ENCODE measurements at regions not wholly inside any gene's neighbourhood (a gene's known extent, or its start where the extent isn't known, plus 50 kb on each side); places are given as distances from the start of the nearest gene placed in this dataset.

DNA sequence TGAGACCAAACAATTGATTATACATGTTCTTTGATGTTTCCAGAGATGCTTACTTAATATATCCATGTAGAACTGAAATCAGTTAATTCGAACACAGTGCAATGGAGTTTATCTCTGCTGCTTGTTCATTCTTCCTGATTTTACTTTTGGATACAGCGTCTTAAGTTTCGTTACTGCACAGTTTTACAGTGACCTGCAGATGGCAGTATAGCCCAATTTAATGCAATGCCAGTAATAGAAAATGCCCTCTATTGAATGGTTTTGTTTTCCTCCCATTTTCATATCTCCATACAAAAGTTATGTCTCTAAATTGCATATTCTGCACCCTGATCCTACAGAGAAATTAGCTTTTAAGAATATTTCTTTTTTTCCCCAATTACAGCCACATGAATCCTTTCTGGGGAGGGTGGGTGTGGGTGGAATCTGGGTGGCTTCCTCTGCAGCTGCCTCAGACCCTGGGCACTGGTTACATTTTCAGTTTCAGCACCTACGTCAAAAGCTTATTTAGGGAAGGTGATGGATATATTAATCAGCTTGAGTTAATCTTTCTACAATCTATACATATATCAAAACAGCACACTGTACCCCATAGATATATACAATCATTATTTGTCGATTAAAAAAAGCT is 101.1 kb upstream of the DCD start:
- no peaks in the 10 kb centered on the region for H3K27me3 ChIP-seq
- H3K36me3 ChIP-seq: no peaks in the 10 kb centered on the region
- no peak for DNase-seq (ENCODE audit: low spot score in 2 of 2)
- TF ChIP-seq POLR2A (IDR thresholded peaks at IDR 0.05): no peak
- TF ChIP-seq, protein P1, sequence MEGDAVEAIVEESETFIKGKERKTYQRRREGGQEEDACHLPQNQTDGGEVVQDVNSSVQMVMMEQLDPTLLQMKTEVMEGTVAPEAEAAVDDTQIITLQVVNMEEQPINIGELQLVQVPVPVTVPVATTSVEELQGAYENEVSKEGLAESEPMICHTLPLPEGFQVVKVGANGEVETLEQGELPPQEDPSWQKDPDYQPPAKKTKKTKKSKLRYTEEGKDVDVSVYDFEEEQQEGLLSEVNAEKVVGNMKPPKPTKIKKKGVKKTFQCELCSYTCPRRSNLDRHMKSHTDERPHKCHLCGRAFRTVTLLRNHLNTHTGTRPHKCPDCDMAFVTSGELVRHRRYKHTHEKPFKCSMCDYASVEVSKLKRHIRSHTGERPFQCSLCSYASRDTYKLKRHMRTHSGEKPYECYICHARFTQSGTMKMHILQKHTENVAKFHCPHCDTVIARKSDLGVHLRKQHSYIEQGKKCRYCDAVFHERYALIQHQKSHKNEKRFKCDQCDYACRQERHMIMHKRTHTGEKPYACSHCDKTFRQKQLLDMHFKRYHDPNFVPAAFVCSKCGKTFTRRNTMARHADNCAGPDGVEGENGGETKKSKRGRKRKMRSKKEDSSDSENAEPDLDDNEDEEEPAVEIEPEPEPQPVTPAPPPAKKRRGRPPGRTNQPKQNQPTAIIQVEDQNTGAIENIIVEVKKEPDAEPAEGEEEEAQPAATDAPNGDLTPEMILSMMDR (IDR thresholded peaks at IDR 0.05): peak; percentile 58 to 67
- H3K27ac ChIP-seq: no peak overlapping the region
- no peak overlapping the region for H3K4me3 ChIP-seq
- H3K9me3 ChIP-seq: no peaks in the 10 kb centered on the region
- peaks cover 2% of the 10 kb centered on the region for H3K4me1 ChIP-seq
- 21% methylated on average over 5 of the region's 5 CpGs for WGBS

DNA sequence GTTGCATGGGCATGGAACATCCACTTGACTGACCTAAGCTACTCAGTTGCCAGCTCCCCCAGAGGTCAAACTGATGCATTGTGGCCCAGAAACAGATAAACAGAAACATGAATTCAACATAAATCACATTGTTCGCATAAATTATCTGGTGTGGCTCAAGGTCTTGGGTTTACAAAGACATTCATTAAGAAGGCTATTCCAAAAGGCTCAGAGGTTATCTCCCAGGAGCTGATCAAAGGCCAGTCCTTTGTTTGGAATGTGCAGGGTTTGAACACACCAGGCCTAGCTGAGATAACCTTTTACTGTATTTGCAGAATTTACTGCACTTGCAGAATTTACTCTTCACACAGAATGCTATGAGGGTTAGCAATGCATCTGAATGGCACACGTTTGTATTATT is 96.4 kb upstream of the DCD start:
- 33% methylated on average over 2 of the region's 2 CpGs for WGBS
- no peak overlapping the region for H3K4me3 ChIP-seq
- DNase-seq (ENCODE audit: low spot score in 2 of 2): no peak

DNA sequence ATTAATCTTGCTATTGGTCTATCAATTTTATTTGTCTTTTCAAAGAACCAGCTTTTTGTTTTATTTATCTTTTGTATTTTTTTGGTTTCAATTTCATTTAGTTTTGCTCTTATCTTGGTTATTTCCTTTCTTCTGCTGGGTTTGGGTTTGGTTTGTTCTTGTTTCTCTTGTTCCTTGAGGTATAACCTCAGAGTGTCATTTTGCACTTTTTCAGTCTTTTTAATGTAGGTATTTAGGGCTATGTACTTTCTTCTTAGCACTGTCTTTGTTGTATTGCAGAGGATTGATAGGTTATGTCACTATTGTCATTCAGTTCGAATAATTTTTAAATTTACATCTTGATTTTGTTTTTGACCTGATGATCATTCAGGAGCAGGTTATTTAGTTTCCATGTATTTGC is 92.7 kb upstream of the DCD start:
- DNase-seq (ENCODE audit: low spot score in 2 of 2): no peak
- H3K4me1 ChIP-seq: no peaks in the 10 kb centered on the region
- no peaks in the 10 kb centered on the region for H3K36me3 ChIP-seq
- no peak overlapping the region for H3K27ac ChIP-seq
- TF ChIP-seq, protein P1 (IDR thresholded peaks at IDR 0.05): no peak
- TF ChIP-seq POLR2AphosphoS5 (IDR thresholded peaks at IDR 0.05) (no peak), POLR2A (IDR thresholded peaks at IDR 0.05) (no peak), EP300 (IDR thresholded peaks at IDR 0.05) (no peak)
- no peaks in the 10 kb centered on the region for H3K27me3 ChIP-seq
- H3K9me3 ChIP-seq: no peaks in the 10 kb centered on the region
- no peak overlapping the region for H3K4me3 ChIP-seq
- 83% methylated on average over 1 of the region's 1 CpG for WGBS

More for the DNA sequence above, 96.4 kb upstream of the DCD start:
- H3K4me1 ChIP-seq: peaks cover 2% of the 10 kb centered on the region
- no peaks in the 10 kb centered on the region for H3K27me3 ChIP-seq
- H3K36me3 ChIP-seq: no peaks in the 10 kb centered on the region
- no peaks in the 10 kb centered on the region for H3K9me3 ChIP-seq
- no peak for TF ChIP-seq POLR2AphosphoS5 (IDR thresholded peaks at IDR 0.05)
- TF ChIP-seq POLR2A (IDR thresholded peaks at IDR 0.05): no peak
- TF ChIP-seq EP300 (IDR thresholded peaks at IDR 0.05): no peak
- TF ChIP-seq, protein P1 (IDR thresholded peaks at IDR 0.05): no peak
- no peak overlapping the region for H3K27ac ChIP-seq

DNA sequence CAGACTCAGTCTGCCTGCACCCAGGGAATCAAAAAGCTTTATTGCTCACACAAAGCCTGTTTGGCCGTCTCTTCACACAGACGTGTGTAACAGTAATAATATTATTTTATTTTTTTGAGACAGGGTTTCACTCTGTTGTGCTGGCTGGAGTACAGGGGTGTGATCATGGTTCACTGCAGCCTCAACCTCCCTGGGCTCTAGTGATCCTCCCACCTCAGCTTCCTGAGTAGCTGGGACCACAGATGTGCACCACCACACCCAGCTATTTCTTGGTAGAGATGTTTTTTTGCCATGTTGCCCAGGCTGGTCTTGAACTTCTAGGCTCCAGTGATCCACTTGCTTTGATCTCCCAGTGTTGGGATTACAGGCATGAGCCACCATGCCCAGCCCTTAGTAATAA is 88.4 kb upstream of the DCD start:
- Histone ChIP-seq H3K4me1 (no peaks in the 10 kb centered on the region), H3K27me3 (no peaks in the 10 kb centered on the region), H3K9me3 (no peaks in the 10 kb centered on the region), H3K36me3 (no peaks in the 10 kb centered on the region), H3K4me3 (no peak overlapping the region), H3K27ac (no peak overlapping the region)
- no peak for DNase-seq (ENCODE audit: low spot score in 2 of 2)
- TF ChIP-seq, protein P1 (IDR thresholded peaks at IDR 0.05): no peak
- TF ChIP-seq POLR2AphosphoS5 (IDR thresholded peaks at IDR 0.05) (no peak), EP300 (IDR thresholded peaks at IDR 0.05) (no peak), POLR2A (IDR thresholded peaks at IDR 0.05) (no peak)
- 72% methylated on average over 2 of the region's 2 CpGs for WGBS

DNA sequence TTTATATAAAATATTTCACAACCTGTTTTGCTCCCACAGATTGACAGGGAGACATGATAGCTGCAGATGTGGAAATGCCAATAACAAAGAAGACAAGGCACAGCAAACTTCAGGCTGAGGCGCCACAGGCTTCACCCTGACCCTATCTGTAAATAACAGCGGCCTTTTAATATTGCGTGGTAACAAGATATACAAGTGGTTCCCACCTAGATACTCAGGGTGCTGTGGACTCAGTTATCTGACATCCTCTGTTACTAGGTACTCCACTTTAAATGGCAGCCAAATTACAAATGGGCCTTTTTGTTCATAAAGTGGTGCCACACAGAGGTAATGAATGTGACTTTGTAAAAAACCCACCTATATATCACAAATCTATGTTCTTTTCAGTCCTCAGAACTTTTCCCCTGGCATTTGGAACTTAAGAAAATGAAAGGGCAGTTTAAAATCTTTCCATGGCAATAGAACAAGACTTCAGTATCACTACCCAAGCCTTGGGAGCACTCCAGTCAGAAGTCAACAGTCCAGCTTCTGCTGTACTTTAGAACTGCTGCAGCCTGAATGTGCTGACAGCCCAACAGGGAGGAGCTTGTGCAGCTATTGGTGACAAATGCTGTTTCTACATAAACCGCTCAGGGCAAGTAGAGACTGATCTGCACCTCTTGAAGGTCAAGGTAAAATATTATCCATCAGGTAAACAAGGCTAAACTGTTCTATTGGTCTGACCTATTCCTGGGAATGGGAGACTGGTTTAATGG is 86.2 kb upstream of the DCD start:
- H3K27me3 ChIP-seq: no peaks in the 10 kb centered on the region
- 81% methylated on average over 4 of the region's 4 CpGs for WGBS
- DNase-seq (ENCODE audit: low spot score in 2 of 2): no peak
- H3K36me3 ChIP-seq: no peaks in the 10 kb centered on the region
- no peaks in the 10 kb centered on the region for H3K9me3 ChIP-seq
- H3K4me3 ChIP-seq: no peak overlapping the region
- no peak overlapping the region for H3K27ac ChIP-seq
- TF ChIP-seq EP300 (IDR thresholded peaks at IDR 0.05) (no peak), POLR2A (IDR thresholded peaks at IDR 0.05) (no peak), POLR2AphosphoS5 (IDR thresholded peaks at IDR 0.05) (no peak)
- TF ChIP-seq, protein P1 (IDR thresholded peaks at IDR 0.05): no peak
- H3K4me1 ChIP-seq: no peaks in the 10 kb centered on the region
